ENCODE measurements at regions not wholly inside any gene's neighbourhood (a gene's known extent, or its start where the extent isn't known, plus 50 kb on each side); places are given as distances from the start of the nearest gene placed in this dataset.

DNA sequence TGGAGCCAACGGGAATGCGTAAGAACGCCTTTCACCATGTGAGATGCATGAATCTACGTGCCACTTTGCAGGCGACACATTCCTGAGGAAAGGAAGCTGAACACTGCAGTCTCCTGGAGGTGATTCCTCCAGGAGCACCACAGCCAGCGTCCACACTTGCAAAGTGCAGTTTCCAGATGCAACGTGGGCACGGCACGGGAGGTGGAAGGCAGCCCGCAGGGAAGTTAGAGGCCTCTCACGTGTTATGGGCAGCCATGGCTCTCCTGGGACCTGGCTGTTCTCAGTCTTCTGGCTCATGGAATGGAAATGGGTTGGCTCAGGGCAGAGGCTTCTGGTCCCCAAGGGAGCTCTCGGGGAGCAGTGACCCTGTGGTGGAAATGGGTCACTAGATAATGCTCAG lies 381.0 kb upstream of the IRX4 start:
- Histone ChIP-seq H4K20me1 (replicated peaks; ENCODE audit: insufficient read depth) (no peaks in the 10 kb centered on the region), H2AFZ (no peak overlapping the region), H3K4me3 (no peak overlapping the region), H3F3A (replicated peaks; ENCODE audit: low read depth) (no peaks in the 10 kb centered on the region), H3K27me3 (ENCODE audit: insufficient read depth) (no peaks in the 10 kb centered on the region), H3K79me2 (replicated peaks; ENCODE audit: insufficient read depth) (no peaks in the 10 kb centered on the region), H3K27ac (ENCODE audit: low read depth) (no peak overlapping the region), H3K9me2 (ENCODE audit: insufficient read depth) (no peaks in the 10 kb centered on the region), H3K4me2 (no peak overlapping the region), H3K4me1 (ENCODE audit: insufficient read depth) (no peaks in the 10 kb centered on the region), H3K36me3 (ENCODE audit: insufficient read depth) (no peaks in the 10 kb centered on the region)
- H3K27me3 Mint-ChIP-seq (ENCODE audit: insufficient read depth, low read depth, poor library complexity), result no peaks in the 10 kb centered on the region
- H3K4me3 Mint-ChIP-seq, result no peak overlapping the region
- no peak for DNase-seq (ENCODE audit: low spot score)
- H3K4me1 Mint-ChIP-seq, result no peaks in the 10 kb centered on the region
- H3K9me3 Mint-ChIP-seq, result no peaks in the 10 kb centered on the region; the same call in 2 of the 3 replicates
- no peak for ATAC-seq
- TF ChIP-seq CREB1 (CRISPR knock-in tag; IDR thresholded peaks at IDR 0.05; ENCODE audit: low read depth) (no peak), NANOG (IDR thresholded peaks at IDR 0.05; ENCODE audit: borderline replicate concordance) (no peak), EZH2 (IDR thresholded peaks at IDR 0.05; ENCODE audit: low read depth, unreplicated experiment) (no peak), JUNB (IDR thresholded peaks at IDR 0.05; ENCODE audit: unreplicated experiment) (no peak), EZH2phosphoT487 (IDR thresholded peaks at IDR 0.05; ENCODE audit: unreplicated experiment) (no peak), ZNF331 (CRISPR knock-in tag; IDR thresholded peaks at IDR 0.05; ENCODE audit: low read depth) (no peak), ZNF114 (CRISPR knock-in tag; IDR thresholded peaks at IDR 0.05) (no peak), STAT1 (IDR thresholded peaks at IDR 0.05; ENCODE audit: unreplicated experiment) (no peak)
- TF ChIP-seq, protein P1, sequence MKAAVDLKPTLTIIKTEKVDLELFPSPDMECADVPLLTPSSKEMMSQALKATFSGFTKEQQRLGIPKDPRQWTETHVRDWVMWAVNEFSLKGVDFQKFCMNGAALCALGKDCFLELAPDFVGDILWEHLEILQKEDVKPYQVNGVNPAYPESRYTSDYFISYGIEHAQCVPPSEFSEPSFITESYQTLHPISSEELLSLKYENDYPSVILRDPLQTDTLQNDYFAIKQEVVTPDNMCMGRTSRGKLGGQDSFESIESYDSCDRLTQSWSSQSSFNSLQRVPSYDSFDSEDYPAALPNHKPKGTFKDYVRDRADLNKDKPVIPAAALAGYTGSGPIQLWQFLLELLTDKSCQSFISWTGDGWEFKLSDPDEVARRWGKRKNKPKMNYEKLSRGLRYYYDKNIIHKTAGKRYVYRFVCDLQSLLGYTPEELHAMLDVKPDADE (IDR thresholded peaks at IDR 0.05), result no peak
- TF ChIP-seq, protein P2, sequence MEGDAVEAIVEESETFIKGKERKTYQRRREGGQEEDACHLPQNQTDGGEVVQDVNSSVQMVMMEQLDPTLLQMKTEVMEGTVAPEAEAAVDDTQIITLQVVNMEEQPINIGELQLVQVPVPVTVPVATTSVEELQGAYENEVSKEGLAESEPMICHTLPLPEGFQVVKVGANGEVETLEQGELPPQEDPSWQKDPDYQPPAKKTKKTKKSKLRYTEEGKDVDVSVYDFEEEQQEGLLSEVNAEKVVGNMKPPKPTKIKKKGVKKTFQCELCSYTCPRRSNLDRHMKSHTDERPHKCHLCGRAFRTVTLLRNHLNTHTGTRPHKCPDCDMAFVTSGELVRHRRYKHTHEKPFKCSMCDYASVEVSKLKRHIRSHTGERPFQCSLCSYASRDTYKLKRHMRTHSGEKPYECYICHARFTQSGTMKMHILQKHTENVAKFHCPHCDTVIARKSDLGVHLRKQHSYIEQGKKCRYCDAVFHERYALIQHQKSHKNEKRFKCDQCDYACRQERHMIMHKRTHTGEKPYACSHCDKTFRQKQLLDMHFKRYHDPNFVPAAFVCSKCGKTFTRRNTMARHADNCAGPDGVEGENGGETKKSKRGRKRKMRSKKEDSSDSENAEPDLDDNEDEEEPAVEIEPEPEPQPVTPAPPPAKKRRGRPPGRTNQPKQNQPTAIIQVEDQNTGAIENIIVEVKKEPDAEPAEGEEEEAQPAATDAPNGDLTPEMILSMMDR (conservative IDR thresholded peaks at IDR 0.05; ENCODE audit: low read depth in 2 of 2), result no peak
- TF ChIP-seq, protein P3, sequence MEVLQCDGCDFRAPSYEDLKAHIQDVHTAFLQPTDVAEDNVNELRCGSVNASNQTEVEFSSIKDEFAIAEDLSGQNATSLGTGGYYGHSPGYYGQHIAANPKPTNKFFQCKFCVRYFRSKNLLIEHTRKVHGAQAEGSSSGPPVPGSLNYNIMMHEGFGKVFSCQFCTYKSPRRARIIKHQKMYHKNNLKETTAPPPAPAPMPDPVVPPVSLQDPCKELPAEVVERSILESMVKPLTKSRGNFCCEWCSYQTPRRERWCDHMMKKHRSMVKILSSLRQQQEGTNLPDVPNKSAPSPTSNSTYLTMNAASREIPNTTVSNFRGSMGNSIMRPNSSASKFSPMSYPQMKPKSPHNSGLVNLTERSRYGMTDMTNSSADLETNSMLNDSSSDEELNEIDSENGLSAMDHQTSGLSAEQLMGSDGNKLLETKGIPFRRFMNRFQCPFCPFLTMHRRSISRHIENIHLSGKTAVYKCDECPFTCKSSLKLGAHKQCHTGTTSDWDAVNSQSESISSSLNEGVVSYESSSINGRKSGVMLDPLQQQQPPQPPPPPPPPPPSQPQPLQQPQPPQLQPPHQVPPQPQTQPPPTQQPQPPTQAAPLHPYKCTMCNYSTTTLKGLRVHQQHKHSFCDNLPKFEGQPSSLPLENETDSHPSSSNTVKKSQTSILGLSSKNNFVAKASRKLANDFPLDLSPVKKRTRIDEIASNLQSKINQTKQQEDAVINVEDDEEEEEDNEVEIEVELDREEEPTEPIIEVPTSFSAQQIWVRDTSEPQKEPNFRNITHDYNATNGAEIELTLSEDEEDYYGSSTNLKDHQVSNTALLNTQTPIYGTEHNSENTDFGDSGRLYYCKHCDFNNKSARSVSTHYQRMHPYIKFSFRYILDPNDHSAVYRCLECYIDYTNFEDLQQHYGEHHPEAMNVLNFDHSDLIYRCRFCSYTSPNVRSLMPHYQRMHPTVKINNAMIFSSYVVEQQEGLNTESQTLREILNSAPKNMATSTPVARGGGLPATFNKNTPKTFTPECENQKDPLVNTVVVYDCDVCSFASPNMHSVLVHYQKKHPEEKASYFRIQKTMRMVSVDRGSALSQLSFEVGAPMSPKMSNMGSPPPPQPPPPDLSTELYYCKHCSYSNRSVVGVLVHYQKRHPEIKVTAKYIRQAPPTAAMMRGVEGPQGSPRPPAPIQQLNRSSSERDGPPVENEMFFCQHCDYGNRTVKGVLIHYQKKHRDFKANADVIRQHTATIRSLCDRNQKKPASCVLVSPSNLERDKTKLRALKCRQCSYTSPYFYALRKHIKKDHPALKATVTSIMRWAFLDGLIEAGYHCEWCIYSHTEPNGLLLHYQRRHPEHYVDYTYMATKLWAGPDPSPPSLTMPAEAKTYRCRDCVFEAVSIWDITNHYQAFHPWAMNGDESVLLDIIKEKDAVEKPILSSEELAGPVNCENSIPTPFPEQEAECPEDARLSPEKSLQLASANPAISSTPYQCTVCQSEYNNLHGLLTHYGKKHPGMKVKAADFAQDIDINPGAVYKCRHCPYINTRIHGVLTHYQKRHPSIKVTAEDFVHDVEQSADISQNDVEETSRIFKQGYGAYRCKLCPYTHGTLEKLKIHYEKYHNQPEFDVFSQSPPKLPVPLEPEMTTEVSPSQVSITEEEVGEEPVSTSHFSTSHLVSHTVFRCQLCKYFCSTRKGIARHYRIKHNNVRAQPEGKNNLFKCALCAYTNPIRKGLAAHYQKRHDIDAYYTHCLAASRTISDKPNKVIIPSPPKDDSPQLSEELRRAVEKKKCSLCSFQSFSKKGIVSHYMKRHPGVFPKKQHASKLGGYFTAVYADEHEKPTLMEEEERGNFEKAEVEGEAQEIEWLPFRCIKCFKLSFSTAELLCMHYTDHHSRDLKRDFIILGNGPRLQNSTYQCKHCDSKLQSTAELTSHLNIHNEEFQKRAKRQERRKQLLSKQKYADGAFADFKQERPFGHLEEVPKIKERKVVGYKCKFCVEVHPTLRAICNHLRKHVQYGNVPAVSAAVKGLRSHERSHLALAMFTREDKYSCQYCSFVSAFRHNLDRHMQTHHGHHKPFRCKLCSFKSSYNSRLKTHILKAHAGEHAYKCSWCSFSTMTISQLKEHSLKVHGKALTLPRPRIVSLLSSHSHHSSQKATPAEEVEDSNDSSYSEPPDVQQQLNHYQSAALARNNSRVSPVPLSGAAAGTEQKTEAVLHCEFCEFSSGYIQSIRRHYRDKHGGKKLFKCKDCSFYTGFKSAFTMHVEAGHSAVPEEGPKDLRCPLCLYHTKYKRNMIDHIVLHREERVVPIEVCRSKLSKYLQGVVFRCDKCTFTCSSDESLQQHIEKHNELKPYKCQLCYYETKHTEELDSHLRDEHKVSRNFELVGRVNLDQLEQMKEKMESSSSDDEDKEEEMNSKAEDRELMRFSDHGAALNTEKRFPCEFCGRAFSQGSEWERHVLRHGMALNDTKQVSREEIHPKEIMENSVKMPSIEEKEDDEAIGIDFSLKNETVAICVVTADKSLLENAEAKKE (CRISPR knock-in tag; IDR thresholded peaks at IDR 0.05), result no peak
- TF ChIP-seq, protein P4, sequence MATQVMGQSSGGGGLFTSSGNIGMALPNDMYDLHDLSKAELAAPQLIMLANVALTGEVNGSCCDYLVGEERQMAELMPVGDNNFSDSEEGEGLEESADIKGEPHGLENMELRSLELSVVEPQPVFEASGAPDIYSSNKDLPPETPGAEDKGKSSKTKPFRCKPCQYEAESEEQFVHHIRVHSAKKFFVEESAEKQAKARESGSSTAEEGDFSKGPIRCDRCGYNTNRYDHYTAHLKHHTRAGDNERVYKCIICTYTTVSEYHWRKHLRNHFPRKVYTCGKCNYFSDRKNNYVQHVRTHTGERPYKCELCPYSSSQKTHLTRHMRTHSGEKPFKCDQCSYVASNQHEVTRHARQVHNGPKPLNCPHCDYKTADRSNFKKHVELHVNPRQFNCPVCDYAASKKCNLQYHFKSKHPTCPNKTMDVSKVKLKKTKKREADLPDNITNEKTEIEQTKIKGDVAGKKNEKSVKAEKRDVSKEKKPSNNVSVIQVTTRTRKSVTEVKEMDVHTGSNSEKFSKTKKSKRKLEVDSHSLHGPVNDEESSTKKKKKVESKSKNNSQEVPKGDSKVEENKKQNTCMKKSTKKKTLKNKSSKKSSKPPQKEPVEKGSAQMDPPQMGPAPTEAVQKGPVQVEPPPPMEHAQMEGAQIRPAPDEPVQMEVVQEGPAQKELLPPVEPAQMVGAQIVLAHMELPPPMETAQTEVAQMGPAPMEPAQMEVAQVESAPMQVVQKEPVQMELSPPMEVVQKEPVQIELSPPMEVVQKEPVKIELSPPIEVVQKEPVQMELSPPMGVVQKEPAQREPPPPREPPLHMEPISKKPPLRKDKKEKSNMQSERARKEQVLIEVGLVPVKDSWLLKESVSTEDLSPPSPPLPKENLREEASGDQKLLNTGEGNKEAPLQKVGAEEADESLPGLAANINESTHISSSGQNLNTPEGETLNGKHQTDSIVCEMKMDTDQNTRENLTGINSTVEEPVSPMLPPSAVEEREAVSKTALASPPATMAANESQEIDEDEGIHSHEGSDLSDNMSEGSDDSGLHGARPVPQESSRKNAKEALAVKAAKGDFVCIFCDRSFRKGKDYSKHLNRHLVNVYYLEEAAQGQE (IDR thresholded peaks at IDR 0.05; ENCODE audit: unreplicated experiment), result no peak
- H3K36me3 Mint-ChIP-seq (ENCODE audit: low read depth), result no peaks in the 10 kb centered on the region
- no peak overlapping the region for H3K27ac Mint-ChIP-seq

Measured in GM23338 (cell line).